A204.1 (cell line): ENCODE measurements at regions not wholly inside any gene's neighbourhood (a gene's known extent, or its start where the extent isn't known, plus 50 kb on each side); places are given as distances from the start of the nearest gene placed in this dataset.
A peak's percentile ranks its signal among the peaks of the same experiment; 100 is the strongest.
"Not testable (repeated sequence)": the region's sequence is repeated elsewhere in the genome, so short reads cannot be mapped to it uniquely, and the experiment has no call there.

Experiments used
- FAIRE-seq: peaks from 2 replicates; lab custom pipeline; 2012; peaks lifted over from hg19 to GRCh38; lab: Jason Lieb, UNC

- FAIRE-seq: no peak
These were observed 961.8 kb upstream of the CELF2 start for GRCh38 chr10:10055656-10056442.

GRCh38 chr10:10056961-10057360 lies 960.7 kb upstream of the CELF2 start:
- no peak for FAIRE-seq

DNA sequence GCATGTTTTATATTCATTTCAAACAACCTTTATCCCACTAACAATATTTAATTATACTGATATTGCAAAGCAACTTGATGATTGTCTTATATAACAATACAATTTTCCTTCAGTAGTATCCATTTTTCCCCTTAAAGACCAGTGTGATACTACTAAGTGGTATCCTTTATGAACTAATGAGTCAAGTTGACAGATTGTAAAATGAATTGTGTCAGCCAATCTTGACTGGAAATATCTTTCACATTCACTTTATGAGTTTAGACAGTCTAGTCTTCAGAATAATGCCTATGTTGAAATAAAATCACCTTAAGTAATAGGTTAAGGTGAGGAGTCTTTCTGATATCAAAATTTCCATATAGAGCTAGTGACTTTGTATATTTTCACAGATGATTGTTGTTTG lies 950.0 kb upstream of the CELF2 start:
- no peak for FAIRE-seq

DNA sequence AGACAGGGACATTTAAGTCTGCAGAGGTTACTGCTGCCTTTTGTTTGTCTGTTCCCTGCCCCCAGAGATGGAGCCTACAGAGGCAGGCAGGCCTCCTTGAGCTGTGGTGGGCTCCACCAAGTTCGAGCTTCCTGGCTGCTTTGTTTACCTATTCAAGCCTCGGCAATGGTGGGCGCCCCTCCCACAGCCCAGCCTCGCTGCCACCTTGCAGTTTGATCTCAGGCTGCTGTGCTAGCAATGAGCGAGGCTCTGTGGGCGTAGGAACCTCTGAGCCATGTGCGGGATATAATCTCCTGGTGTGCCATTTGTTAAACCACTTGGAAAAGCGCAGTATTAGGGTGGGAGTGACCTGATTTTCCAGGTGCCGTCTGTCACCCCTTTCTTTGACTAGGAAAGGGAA lies 942.8 kb upstream of the CELF2 start:
- not testable (repeated sequence) for FAIRE-seq

DNA sequence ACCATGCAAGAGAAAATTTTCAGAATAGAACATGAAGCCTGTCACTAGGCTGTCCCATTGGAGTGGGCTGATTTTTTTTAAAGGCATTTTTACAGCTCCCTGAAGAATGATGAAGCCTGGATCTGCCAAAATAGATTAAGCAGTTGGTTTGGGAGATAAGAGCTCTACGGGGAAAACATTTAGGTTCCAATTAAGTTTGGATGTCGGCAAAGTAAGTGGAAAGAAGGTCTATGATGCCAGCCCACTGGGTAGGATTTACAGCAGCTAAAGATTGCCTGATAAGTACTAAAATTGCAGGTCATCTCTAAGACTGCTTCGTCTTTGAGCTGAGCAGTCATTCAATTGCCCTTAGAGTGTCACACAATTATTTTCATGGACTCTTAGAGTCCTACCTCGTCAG lies 939.2 kb upstream of the CELF2 start:
- no peak for FAIRE-seq

GRCh38 chr10:10092581-10092980 lies 925.1 kb upstream of the CELF2 start:
- no peak for FAIRE-seq

DNA sequence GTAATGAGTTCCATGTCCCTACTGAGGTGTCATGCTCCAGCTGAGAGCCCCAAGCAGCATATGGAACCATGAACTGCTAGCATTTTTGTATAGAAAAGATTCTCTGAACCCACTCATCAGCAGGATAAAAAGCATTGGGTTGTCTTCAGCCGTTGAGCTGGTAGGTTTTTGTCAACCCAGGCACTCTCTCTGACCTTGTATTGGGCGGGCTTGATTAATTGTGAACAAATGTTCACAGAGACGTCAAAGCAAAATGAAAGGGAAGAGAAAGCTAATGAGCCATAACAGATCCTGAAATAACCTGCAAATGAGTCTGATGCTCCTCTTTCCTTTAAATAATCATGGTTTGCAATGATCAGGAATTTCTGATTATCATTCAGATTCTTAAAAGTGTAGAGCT lies 924.7 kb upstream of the CELF2 start:
- FAIRE-seq: no peak

DNA sequence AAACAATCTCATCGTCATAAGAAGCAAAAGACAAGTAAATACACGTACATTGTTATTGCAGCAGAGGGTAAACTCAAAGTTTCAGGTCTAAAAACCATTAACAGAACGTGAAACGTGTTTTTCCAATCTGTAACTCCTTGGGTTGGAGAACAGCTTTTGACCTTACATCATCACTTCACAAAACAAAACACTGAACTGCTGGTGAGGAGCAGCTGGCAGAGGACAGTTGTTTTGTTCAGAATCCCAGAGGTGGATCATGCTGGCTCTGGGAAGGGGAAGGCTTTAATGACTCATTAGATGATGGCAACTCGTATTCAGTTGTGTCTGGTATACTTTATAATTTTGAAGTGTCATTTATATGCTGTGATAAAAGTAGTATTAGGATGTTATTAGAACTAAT lies 923.0 kb upstream of the CELF2 start:
- FAIRE-seq: no peak

GRCh38 chr10:10096296-10096695 lies 921.4 kb upstream of the CELF2 start:
- no peak for FAIRE-seq

DNA sequence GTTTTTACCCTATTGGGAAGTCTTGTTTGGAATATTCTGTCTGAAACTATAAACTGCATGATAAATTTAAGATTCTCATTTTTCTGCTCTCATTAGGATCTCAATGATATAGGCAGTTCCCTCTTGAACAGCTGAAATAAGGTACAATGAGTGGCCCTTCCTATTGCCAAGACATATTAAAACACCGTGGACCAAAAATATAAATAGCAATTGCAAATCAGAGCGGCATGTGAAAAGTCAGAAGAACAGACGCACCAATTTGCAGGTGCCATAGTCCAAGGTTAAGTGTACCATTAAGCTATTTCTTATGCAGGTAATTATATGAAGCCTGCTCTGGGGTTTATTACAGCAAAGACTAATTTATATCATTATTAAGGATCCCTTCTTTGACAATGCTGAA lies 920.8 kb upstream of the CELF2 start:
- no peak for FAIRE-seq

GRCh38 chr10:10101106-10101505 lies 916.6 kb upstream of the CELF2 start:
- FAIRE-seq: no peak

DNA sequence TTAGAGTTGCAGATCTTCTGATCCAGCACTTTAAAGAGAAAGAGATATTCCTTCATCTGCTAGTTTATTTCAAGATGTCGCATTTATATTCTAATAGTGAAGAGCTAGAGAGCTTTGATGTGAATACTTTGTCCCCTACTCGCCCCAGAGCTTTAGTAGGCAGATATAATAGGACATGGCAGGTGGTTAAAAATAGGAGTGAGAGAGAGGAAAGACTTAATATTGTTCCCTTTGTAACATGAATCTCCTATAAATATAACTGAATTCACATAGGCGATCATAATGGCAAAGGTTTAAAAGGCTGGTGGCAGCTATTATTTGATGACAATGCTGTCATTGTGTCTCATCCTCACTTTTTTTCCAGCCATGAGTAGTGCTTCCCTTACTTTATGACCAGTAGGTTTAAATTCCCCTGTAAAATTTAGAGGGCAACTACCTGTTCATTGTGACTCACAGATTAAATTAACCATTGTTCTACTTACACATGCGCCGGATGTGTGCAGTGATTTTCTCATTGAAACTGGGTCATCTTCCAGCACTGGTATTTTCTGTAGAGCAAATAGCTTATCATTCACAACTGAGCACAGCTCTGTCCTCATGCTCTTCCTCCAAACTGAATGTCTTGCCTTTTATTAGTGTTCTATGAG lies 906.7 kb upstream of the CELF2 start:
- no peak for FAIRE-seq

GRCh38 chr10:10118131-10118530 lies 899.5 kb upstream of the CELF2 start:
- no peak for FAIRE-seq

GRCh38 chr10:10120671-10121070 lies 897.0 kb upstream of the CELF2 start:
- FAIRE-seq: no peak

DNA sequence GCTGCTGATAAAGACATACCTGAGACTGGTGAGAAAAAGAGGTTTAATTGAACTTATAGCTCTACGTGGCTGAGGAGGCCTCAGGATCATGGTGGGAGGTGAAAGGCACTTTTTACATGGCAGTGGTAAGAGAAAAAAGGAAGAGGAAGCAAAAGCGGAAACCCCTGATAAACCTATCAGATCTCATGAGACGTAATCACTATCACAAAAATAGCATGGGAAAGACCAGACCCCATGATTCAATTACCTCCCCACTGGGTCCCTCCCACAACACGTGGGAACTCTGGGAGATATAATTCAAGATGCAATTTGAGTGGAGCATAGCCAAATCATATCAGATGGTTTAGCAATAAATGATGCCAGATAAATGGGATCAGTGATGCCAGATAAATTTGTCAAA lies 892.0 kb upstream of the CELF2 start:
- no peak for FAIRE-seq

GRCh38 chr10:10126218-10126617 lies 891.5 kb upstream of the CELF2 start:
- FAIRE-seq: no peak

DNA sequence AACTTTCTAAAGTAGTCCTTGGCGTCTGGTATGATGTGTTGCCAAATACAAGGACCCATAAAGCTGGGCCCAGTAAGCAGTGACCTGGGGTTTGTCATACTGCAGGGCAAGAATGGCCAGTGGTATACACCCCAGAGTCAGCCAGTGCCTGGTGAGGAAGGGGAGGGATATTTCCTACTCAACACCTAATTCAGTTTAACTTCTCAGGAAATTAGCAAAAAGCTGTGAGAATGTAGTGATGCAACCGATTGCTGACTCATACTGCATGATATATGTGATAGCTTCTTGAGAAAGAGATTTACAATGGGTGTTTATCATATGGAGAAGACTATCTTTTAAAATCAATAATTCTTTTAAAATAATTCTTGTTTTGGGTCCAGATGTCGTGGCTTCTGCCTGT lies 889.3 kb upstream of the CELF2 start:
- FAIRE-seq: no peak

GRCh38 chr10:10130686-10131085 lies 887.0 kb upstream of the CELF2 start:
- no peak for FAIRE-seq

DNA sequence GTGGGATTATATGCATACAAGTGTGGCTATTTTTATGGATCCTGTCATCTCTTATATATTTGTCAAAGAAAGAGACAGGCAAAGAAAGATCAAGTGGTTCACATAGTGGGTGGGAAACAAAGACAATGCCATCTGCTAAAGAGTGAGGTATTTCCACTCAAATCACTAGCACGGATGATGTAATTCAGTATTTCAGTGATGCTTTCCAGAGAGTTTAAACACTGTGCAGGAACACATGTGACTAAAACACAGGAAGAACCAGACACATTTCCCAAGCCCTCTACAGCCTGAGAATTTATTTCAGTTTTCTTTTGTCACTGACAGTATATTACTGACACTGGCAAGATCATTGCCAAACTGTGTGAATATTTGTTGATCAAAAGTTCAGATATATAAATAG lies 885.7 kb upstream of the CELF2 start:
- FAIRE-seq: no peak

- FAIRE-seq: no peak
These were observed 884.4 kb upstream of the CELF2 start for GRCh38 chr10:10133281-10133680.

DNA sequence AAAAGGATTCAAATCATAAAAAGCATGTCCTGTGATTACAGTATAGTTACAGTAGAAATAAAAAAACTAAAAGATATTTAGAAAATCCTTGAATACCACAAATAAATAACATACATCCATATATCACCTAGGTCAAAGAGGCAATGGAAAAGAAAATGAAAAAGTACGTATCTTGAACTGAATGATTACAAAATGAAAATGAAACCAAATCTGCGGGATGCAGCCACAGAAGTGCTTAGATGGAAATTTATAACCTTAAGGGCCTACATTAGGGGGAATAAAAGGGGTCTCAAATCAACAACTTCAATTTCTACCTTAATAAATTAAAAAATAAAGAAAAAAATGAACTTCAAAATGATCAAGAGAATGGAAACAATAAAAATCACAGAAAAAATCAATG lies 879.0 kb upstream of the CELF2 start:
- FAIRE-seq: peak; percentile 64

GRCh38 chr10:10141782-10142382 lies 875.8 kb upstream of the CELF2 start:
- FAIRE-seq: no peak

DNA sequence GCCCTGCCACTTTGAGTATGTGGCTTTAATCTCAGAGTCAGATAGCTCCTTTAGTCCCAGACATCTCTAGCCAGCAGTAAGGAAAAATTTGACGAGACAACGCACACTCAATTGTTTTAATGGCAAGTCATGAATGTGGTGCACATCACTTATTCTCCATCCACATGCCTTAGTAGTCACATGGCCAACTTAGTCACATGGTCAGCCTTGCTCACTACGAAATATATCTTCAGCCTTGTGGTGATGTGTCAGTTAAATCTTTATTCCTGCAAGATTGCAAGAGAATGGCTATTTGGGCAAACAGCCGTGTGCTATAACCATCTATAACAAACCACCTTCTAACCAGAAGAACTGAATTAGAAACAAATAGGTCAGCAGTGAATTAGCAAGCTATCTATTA lies 871.1 kb upstream of the CELF2 start:
- no peak for FAIRE-seq

DNA sequence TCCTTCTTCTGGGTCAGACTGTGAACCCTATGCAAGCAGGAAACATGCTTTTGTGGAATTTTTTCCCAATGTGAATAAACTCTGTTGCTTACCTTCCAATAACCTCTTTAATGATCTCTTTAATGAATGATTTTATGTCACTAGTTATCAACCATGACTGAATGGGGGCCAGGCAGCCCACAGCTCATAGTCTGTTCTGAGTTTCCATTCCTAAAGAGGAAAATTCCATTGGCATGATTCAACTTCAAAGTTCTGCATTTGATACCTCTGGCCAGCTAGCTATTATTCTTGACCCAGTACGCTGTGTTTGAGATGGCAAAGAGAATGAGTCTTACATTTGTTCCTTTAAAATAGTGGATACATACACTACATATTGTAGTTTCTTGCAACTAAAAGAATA lies 867.8 kb upstream of the CELF2 start:
- FAIRE-seq: no peak
